Panc1 (cell line): ENCODE measurements at regions not wholly inside any gene's neighbourhood (a gene's known extent, or its start where the extent isn't known, plus 50 kb on each side); places are given as distances from the start of the nearest gene placed in this dataset.

Experiments
- ATAC-seq: fragments of 200-7000 bp; cut with Tn5 transposase; 2 replicates; pipeline ENCODE4 v1.9.1; 2020; ENCODE audit warnings: mild to moderate bottlenecking, moderate library complexity
- BruUV-seq: library from RNA; stranded (reverse); fragments of 400-500 nt; replicated peaks from 2 replicates; lab custom pipeline; 2021; lab: Mats Ljungman, UMichigan
- CTCF ChIA-PET: fragments of 300-600 bp; sonication (Branson Sonifier 250); formaldehyde crosslinking; loops from one replicate; lab custom pipeline; 2022; ENCODE audit warnings: antibody characterized with exemption; lab: Charles Lee
- POLR2A ChIA-PET: fragments of 300-600 bp; sonication (Branson Sonifier 250); formaldehyde crosslinking; loops from one replicate; lab custom pipeline; 2022; ENCODE audit warnings: antibody characterized with exemption; lab: Charles Lee
- DNase-seq: peaks from one replicate; pipeline ENCODE4 v3.0.0-alpha.2; 2010; ENCODE audit warnings: low read depth, low spot score
- H3K27ac ChIP-seq: 2 replicates; pipeline ENCODE4 v1.5.1; 2011; ENCODE audit warnings: mild to moderate bottlenecking, low read length, inconsistent platforms
- H3K27me3 ChIP-seq: fragments of 200-500 bp; sonication (Bioruptor generic); 2 replicates; pipeline ENCODE4 v1.6.0; 2014; ENCODE audit warnings: low read length, inconsistent platforms; ENCODE audit not compliant: control insufficient read depth, insufficient read depth
- H3K36me3 ChIP-seq: fragments of 200-500 bp; sonication (Bioruptor generic); 2 replicates; pipeline ENCODE4 v1.5.1; 2014; ENCODE audit warnings: inconsistent platforms, mild to moderate bottlenecking, low read length, moderate library complexity; ENCODE audit not compliant: control insufficient read depth, insufficient read depth
- H3K4me1 ChIP-seq: 2 replicates; pipeline ENCODE4 v1.5.1; 2011; ENCODE audit warnings: inconsistent platforms, mild to moderate bottlenecking, low read length, moderate library complexity; ENCODE audit not compliant: control insufficient read depth, insufficient read depth
- H3K4me3 ChIP-seq, 2 experiments: 2 replicates each; pipeline ENCODE4 v1.5.1; 2011 to 2012; ENCODE audit warnings: low read depth in 2 of 2, low read length in 2 of 2, mild to moderate bottlenecking in 2 of 2, inconsistent platforms in 1 of 2, moderate library complexity in 1 of 2
- H3K9me3 ChIP-seq: fragments of 200-500 bp; sonication (Bioruptor generic); 2 replicates; pipeline ENCODE4 v1.5.1; 2014; ENCODE audit warnings: low read depth, mild to moderate bottlenecking, inconsistent platforms, low read length, moderate library complexity; ENCODE audit not compliant: control insufficient read depth, insufficient read depth
- POLR2AphosphoS5 ChIP-seq: IDR thresholded peaks from 2 replicates; pipeline ENCODE4 v1.6.1; 2012; ENCODE audit warnings: mild to moderate bottlenecking, low read depth, low read length, moderate library complexity
- SIN3A ChIP-seq: IDR thresholded peaks from 2 replicates; pipeline ENCODE4 v1.6.1; 2012; ENCODE audit warnings: low read depth, mild to moderate bottlenecking, low read length, moderate library complexity, borderline replicate concordance; ENCODE audit not compliant: insufficient read depth
- TCF7L2 ChIP-seq: IDR thresholded peaks from 2 replicates; pipeline ENCODE4 v1.6.1; 2011; ENCODE audit warnings: mild to moderate bottlenecking, low read depth, low read length, inconsistent platforms
- in situ Hi-C: cut with HindIII; loops from 2 replicates; pipeline ENCODE4 v1.10.0; 2016; ENCODE audit warnings: low sequenced_read_pairs, low pct_unique_long_range_greater_than_20kb
- intact Hi-C: fragments of 100-400 bp; cut with micrococcal nuclease; formaldehyde crosslinking; loops from one replicate; pipeline ENCODE4 v1.10.0; 2022; ENCODE audit not compliant: unreplicated experiment
- TF ChIP-seq, protein P1 (sequence below): fragments of 450-650 bp; IDR thresholded peaks from 2 replicates; pipeline ENCODE4 v1.5.1; 2017; ENCODE audit warnings: mild to moderate bottlenecking
- TF ChIP-seq, protein P2 (sequence below), 2 experiments: IDR thresholded peaks; 2 replicates each; pipeline ENCODE4 v1.6.1; 2011 to 2012; ENCODE audit warnings: low read depth in 2 of 2, control low read depth in 1 of 2, low read length in 1 of 2, mild to moderate bottlenecking in 1 of 2, moderate library complexity in 1 of 2; ENCODE audit not compliant: insufficient read depth in 1 of 2

DNA sequence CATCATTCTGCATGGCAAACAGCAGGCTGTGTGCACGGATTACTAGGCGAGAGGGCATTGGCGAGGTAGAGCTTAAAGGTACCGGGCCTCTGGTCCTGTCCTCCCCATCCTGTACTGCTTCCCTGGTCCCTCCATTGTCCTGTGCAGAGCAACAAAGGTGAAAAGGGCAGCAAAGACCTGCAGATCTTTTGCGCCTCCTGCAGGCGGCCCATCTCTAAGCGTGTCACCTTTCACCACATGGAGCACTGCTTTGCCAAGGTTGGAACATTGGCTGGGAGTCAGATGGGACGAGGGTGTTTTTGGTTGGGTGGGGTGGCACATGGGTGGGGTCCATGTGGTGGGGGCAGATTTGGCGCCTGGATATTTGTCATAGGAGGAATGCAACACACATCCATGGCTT is 64.7 kb upstream of the UXT start:
- Histone ChIP-seq H3K4me1 (no peaks in the 10 kb centered on the region), H3K4me3 (no peak overlapping the region), H3K27me3 (no peaks in the 10 kb centered on the region), H3K9me3 (no peaks in the 10 kb centered on the region), H3K36me3 (no peaks in the 10 kb centered on the region), H3K27ac (no peak overlapping the region)
- in situ Hi-C loops, result no loop called here
- ChIA-PET CTCF (no interaction called here), POLR2A (no interaction called here)
- no TSS peak for BruUV-seq
- no peak for DNase-seq
- intact Hi-C loops, result no loop called here
- ATAC-seq, result no peak
- TF ChIP-seq, protein P1, sequence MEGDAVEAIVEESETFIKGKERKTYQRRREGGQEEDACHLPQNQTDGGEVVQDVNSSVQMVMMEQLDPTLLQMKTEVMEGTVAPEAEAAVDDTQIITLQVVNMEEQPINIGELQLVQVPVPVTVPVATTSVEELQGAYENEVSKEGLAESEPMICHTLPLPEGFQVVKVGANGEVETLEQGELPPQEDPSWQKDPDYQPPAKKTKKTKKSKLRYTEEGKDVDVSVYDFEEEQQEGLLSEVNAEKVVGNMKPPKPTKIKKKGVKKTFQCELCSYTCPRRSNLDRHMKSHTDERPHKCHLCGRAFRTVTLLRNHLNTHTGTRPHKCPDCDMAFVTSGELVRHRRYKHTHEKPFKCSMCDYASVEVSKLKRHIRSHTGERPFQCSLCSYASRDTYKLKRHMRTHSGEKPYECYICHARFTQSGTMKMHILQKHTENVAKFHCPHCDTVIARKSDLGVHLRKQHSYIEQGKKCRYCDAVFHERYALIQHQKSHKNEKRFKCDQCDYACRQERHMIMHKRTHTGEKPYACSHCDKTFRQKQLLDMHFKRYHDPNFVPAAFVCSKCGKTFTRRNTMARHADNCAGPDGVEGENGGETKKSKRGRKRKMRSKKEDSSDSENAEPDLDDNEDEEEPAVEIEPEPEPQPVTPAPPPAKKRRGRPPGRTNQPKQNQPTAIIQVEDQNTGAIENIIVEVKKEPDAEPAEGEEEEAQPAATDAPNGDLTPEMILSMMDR, result no peak
- TF ChIP-seq SIN3A (no peak), TCF7L2 (no peak), POLR2AphosphoS5 (no peak)
- TF ChIP-seq, protein P2, sequence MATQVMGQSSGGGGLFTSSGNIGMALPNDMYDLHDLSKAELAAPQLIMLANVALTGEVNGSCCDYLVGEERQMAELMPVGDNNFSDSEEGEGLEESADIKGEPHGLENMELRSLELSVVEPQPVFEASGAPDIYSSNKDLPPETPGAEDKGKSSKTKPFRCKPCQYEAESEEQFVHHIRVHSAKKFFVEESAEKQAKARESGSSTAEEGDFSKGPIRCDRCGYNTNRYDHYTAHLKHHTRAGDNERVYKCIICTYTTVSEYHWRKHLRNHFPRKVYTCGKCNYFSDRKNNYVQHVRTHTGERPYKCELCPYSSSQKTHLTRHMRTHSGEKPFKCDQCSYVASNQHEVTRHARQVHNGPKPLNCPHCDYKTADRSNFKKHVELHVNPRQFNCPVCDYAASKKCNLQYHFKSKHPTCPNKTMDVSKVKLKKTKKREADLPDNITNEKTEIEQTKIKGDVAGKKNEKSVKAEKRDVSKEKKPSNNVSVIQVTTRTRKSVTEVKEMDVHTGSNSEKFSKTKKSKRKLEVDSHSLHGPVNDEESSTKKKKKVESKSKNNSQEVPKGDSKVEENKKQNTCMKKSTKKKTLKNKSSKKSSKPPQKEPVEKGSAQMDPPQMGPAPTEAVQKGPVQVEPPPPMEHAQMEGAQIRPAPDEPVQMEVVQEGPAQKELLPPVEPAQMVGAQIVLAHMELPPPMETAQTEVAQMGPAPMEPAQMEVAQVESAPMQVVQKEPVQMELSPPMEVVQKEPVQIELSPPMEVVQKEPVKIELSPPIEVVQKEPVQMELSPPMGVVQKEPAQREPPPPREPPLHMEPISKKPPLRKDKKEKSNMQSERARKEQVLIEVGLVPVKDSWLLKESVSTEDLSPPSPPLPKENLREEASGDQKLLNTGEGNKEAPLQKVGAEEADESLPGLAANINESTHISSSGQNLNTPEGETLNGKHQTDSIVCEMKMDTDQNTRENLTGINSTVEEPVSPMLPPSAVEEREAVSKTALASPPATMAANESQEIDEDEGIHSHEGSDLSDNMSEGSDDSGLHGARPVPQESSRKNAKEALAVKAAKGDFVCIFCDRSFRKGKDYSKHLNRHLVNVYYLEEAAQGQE (IDR thresholded peaks at IDR 0.05; ENCODE audit: insufficient read depth in 1 of 2, low read depth in 2 of 2, low read length in 1 of 2), result no peak

GRCh38 chrX:47723083-47723482 is 64.1 kb upstream of the UXT start:
- in situ Hi-C loops (no loop called here), intact Hi-C loops (no loop called here)
- ATAC-seq (no peak), DNase-seq (no peak)
- Histone ChIP-seq H3K36me3 (no peaks in the 10 kb centered on the region), H3K4me1 (no peaks in the 10 kb centered on the region), H3K9me3 (no peaks in the 10 kb centered on the region), H3K4me3 (no peak overlapping the region), H3K27ac (no peak overlapping the region), H3K27me3 (no peaks in the 10 kb centered on the region)
- POLR2A ChIA-PET, result no interaction called here
- no TSS peak for BruUV-seq
- TF ChIP-seq POLR2AphosphoS5 (no peak), SIN3A (no peak)
- TF ChIP-seq, protein P1, result no peak
- CTCF ChIA-PET, result no interaction called here
